ENCODE measurements at regions not wholly inside any gene's neighbourhood (a gene's known extent, or its start where the extent isn't known, plus 50 kb on each side); places are given as distances from the start of the nearest gene placed in this dataset.

GRCh38 chr5:86546582-86546981 is 71.2 kb upstream of the COX7C start:
- H3K9me3 Mint-ChIP-seq, result no peaks in the 10 kb centered on the region
- H3K27ac Mint-ChIP-seq, result no peak overlapping the region
- no peaks in the 10 kb centered on the region for H3K79me2 ChIP-seq (ENCODE audit: low read depth)
- no peaks in the 10 kb centered on the region for H3K4me1 Mint-ChIP-seq
- no peaks in the 10 kb centered on the region for H3K36me3 ChIP-seq
- H3K27me3 Mint-ChIP-seq (ENCODE audit: insufficient read depth, low read depth), result no peaks in the 10 kb centered on the region
- H3K27ac ChIP-seq, result no peak overlapping the region
- H3K9ac ChIP-seq, result no peak overlapping the region
- TF ChIP-seq EZH2phosphoT487 (IDR thresholded peaks at IDR 0.05) (no peak), EZH2 (IDR thresholded peaks at IDR 0.05) (no peak)
- TF ChIP-seq, protein P1, sequence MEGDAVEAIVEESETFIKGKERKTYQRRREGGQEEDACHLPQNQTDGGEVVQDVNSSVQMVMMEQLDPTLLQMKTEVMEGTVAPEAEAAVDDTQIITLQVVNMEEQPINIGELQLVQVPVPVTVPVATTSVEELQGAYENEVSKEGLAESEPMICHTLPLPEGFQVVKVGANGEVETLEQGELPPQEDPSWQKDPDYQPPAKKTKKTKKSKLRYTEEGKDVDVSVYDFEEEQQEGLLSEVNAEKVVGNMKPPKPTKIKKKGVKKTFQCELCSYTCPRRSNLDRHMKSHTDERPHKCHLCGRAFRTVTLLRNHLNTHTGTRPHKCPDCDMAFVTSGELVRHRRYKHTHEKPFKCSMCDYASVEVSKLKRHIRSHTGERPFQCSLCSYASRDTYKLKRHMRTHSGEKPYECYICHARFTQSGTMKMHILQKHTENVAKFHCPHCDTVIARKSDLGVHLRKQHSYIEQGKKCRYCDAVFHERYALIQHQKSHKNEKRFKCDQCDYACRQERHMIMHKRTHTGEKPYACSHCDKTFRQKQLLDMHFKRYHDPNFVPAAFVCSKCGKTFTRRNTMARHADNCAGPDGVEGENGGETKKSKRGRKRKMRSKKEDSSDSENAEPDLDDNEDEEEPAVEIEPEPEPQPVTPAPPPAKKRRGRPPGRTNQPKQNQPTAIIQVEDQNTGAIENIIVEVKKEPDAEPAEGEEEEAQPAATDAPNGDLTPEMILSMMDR (IDR thresholded peaks at IDR 0.05), result no peak
- no peaks in the 10 kb centered on the region for H3K36me3 Mint-ChIP-seq
- no peak overlapping the region for H3K4me2 ChIP-seq
- no peaks in the 10 kb centered on the region for H3K27me3 ChIP-seq
- H2AFZ ChIP-seq (replicated peaks), result peak overlapping the region; percentile 2
- no peak overlapping the region for H3K4me3 ChIP-seq
- H4K20me1 ChIP-seq (ENCODE audit: low read depth), result no peaks in the 10 kb centered on the region
- no peaks in the 10 kb centered on the region for H3F3A ChIP-seq (ENCODE audit: low read depth)
- DNase-seq (ENCODE audit: low spot score), result no peak
- no peaks in the 10 kb centered on the region for H3K9me3 ChIP-seq (ENCODE audit: low read depth)
- H3K4me3 Mint-ChIP-seq, result no peak overlapping the region
- H3K4me1 ChIP-seq, result no peaks in the 10 kb centered on the region

- Mint-ChIP-seq H3K4me3 (no peak overlapping the region), H3K27me3 (ENCODE audit: insufficient read depth, low read depth) (no peaks in the 10 kb centered on the region), H3K36me3 (no peaks in the 10 kb centered on the region), H3K27ac (no peak overlapping the region), H3K4me1 (peaks cover 3% of the 10 kb centered on the region), H3K9me3 (no peaks in the 10 kb centered on the region)
- TF ChIP-seq, protein P1 (IDR thresholded peaks at IDR 0.05), result no peak
- TF ChIP-seq EZH2 (IDR thresholded peaks at IDR 0.05) (no peak), EZH2phosphoT487 (IDR thresholded peaks at IDR 0.05) (no peak)
- Histone ChIP-seq H3K79me2 (ENCODE audit: low read depth) (no peaks in the 10 kb centered on the region), H3K4me2 (no peak overlapping the region), H3K27ac (no peak overlapping the region), H3K27me3 (no peaks in the 10 kb centered on the region), H3K9ac (no peak overlapping the region), H3F3A (ENCODE audit: low read depth) (no peaks in the 10 kb centered on the region), H4K20me1 (ENCODE audit: low read depth) (no peaks in the 10 kb centered on the region), H2AFZ (replicated peaks) (no peak overlapping the region), H3K9me3 (ENCODE audit: low read depth) (no peaks in the 10 kb centered on the region), H3K36me3 (no peaks in the 10 kb centered on the region), H3K4me1 (no peaks in the 10 kb centered on the region), H3K4me3 (no peak overlapping the region)
- no peak for DNase-seq (ENCODE audit: low spot score)
Observed at GRCh38 chr5:86554638-86555037, 63.1 kb upstream of the COX7C start.

GRCh38 chr5:86557920-86558319 is 59.8 kb upstream of the COX7C start:
- no peak overlapping the region for H3K4me2 ChIP-seq
- no peaks in the 10 kb centered on the region for H4K20me1 ChIP-seq (ENCODE audit: low read depth)
- no peak overlapping the region for H3K4me3 Mint-ChIP-seq
- no peaks in the 10 kb centered on the region for H3K36me3 Mint-ChIP-seq
- H3K27ac ChIP-seq, result no peak overlapping the region
- H3K9ac ChIP-seq, result no peak overlapping the region
- H3K9me3 Mint-ChIP-seq, result no peaks in the 10 kb centered on the region
- H3K4me1 Mint-ChIP-seq, result peaks cover 3% of the 10 kb centered on the region
- no peaks in the 10 kb centered on the region for H3K27me3 Mint-ChIP-seq (ENCODE audit: insufficient read depth, low read depth)
- no peaks in the 10 kb centered on the region for H3F3A ChIP-seq (ENCODE audit: low read depth)
- no peak overlapping the region for H3K27ac Mint-ChIP-seq
- no peak overlapping the region for H3K4me3 ChIP-seq
- H3K9me3 ChIP-seq (ENCODE audit: low read depth), result no peaks in the 10 kb centered on the region
- H3K4me1 ChIP-seq, result no peaks in the 10 kb centered on the region
- no peaks in the 10 kb centered on the region for H3K36me3 ChIP-seq
- no peaks in the 10 kb centered on the region for H3K27me3 ChIP-seq
- no peaks in the 10 kb centered on the region for H3K79me2 ChIP-seq (ENCODE audit: low read depth)
- H2AFZ ChIP-seq (replicated peaks), result no peak overlapping the region
- TF ChIP-seq EZH2phosphoT487 (IDR thresholded peaks at IDR 0.05) (no peak), EZH2 (IDR thresholded peaks at IDR 0.05) (no peak)
- TF ChIP-seq, protein P1 (IDR thresholded peaks at IDR 0.05), result no peak
- no peak for DNase-seq (ENCODE audit: low spot score)

All from neural progenitor cell (in vitro differentiated cells).